ENCODE measurements at regions not wholly inside any gene's neighbourhood (a gene's known extent, or its start where the extent isn't known, plus 50 kb on each side); places are given as distances from the start of the nearest gene placed in this dataset.

DNA sequence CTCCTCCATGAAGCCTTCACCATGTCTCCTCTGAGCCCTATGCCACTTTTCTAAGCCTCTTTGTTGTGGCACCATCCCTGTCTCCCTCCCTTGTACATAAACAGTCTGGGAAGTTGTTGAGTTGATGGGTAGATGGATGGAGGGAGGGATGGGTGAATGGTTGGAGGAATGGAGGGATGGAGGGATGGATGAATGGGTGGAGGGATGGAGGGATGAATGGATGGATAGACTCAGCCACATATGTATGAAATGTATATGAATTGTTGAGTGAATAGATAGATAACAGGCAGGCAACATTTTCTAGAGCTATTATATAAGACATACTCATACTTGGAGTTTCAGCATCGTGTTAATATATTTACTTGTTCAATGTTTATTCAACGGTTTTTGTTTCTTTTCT lies 58.3 kb upstream of the HES1 start:
- no peak for TF ChIP-seq POLR2A (IDR thresholded peaks at IDR 0.05)
- no peak for TF ChIP-seq CTCF (IDR thresholded peaks at IDR 0.05)
